WTC11 (cell line): ENCODE measurements at regions not wholly inside any gene's neighbourhood (a gene's known extent, or its start where the extent isn't known, plus 50 kb on each side); places are given as distances from the start of the nearest gene placed in this dataset.

Source experiments
- CBFB ChIP-seq: sonication (generic); formaldehyde crosslinking; IDR thresholded peaks from 2 replicates; pipeline ENCODE4 v1.8.1; 2022; ENCODE audit warnings: mild to moderate bottlenecking, low read depth, missing genetic modification reagents
- TCF7 ChIP-seq: sonication (generic); formaldehyde crosslinking; IDR thresholded peaks from 2 replicates; pipeline ENCODE4 v1.8.0; 2022; ENCODE audit warnings: mild to moderate bottlenecking, low read depth, missing genetic modification reagents, moderate library complexity

DNA sequence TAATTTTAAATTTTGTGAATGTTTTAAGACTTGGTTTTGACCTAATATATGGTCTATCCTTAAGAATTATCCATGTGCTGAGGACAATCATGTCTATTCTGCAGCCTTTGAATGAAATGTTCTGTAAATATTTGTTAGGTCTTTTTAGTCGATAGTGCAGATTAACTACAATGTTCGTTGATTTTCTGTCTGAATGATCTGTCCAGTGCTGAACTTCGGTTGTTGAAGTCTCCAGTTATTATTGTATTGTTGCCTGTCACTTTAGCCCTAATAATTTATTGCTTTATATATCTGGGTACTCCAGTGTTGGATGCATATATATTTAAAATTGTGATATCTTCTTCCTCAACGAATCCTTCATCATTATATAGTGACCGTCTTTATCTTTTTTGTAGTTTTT is 218.3 kb upstream of the ZC4H2 start:
- TF ChIP-seq TCF7 (CRISPR knock-in tag) (no peak), CBFB (CRISPR knock-in tag) (no peak)
